ENCODE measurements at regions not wholly inside any gene's neighbourhood (a gene's known extent, or its start where the extent isn't known, plus 50 kb on each side); places are given as distances from the start of the nearest gene placed in this dataset.
"Not testable (repeated sequence)": the region's sequence is repeated elsewhere in the genome, so short reads cannot be mapped to it uniquely, and the experiment has no call there.

DNA sequence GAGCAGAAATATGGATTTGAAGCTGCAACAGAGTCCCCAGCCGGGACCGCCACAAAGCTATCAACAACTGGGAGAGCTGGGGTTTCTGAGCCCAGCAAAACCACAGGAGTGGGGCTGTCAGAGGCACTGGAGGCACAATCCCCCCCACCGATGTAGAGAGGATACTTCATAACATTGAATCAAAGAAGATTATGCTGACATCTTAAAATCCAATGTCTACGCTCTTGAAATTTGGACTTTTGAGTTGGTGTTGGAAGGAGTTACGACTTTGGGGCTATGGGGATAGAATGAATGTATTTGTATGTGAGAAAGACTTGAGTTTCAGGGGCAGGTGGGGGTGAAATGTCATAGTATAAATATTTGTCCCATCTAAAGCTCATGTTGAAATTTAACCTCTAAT, 1121.6 kb upstream of the CDH8 start:
- no peak for DNase-seq

DNA sequence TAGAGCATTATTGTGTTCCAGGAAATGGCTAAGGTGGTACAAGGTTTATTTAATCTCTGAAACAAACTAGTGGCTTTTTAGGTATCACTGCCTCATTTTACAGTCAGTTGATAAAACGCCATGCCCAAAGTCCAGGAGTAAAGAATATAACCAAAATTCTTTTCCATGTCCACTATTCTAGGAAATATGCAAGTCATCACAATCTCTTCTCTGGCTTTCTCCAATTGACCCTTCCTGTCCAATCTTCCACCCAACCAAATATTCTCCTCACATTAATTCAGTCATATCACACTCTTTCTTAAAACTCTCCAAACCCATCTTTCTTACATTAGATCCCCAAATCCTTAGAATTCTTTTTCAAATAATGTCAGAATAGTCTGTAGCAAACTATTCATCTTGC, 1110.0 kb upstream of the CDH8 start:
- DNase-seq, result no peak

DNA sequence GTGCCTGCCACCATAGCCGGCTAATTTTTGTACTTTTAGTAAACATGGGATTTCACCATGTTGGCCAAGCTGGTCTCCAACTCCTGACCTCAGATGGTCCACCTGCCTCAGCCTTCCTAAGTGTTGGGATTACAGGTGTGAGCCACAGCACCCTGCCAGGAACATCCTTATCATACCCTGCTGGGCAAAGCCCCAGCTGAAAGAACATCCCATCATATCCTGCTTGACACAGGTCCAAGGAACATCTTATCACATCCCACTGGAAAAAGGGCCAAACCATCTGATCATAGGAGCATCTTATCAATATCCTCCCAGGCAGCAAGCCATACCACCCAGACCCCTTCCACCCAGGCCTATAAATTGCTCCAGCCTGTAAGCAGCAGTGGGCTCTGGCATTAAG, 1109.2 kb upstream of the CDH8 start:
- no peak for DNase-seq

DNA sequence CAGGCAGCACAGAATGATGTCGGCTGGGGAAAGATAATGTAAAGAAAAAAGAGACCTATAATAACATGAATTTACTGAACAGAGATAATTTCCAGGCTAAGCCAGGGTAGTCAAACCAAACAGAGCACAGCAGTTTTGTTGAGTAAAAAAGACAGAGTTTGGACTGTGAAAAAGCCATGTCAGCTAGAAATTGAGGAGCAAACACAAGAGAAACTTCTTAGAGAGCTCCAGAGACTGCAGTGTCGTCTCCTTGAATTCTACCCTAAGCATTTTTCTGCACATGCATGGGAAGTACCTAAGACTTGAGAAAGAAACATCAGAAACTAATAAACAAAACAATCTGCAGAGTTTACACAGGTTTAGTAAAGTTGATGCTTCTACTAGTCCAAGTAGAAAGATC, 1098.8 kb upstream of the CDH8 start:
- DNase-seq, result no peak

DNA sequence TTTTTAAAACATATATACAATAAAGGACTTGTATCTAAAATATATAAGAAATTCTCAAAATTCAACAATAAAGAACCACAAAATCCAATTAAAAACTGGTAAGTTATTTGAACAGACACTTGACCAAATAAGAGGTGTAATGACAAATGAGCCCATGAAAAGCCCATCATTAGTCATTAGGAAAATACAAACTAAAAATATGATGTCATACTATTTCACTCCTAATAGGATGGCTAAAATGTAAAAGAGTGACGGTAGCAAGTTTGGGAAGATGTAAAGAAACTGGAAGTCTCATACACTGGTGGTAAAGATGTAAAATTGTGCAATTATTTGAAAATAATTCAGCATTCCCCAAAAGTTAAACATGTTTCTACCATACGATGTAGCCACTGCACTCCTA, 1095.3 kb upstream of the CDH8 start:
- DNase-seq, result no peak

DNA sequence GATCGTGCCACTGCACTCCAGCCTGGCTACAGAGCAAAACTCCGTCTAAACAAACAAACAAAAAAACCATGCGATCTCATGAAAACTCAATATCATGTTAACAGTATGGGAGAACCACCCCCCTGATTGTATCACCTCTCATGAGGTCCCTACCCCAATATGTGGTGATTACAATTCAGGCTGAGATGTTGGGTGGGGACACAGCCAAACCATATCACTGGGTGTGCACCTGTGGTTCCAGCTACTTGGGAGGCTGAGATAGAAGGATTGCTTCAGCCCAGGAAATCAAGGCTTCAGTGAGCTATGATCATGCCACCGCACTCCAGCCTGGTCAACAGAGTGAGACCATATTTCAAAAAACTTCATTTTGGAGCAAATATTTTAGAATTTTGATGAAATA, 1094.7 kb upstream of the CDH8 start:
- no peak for DNase-seq

DNA sequence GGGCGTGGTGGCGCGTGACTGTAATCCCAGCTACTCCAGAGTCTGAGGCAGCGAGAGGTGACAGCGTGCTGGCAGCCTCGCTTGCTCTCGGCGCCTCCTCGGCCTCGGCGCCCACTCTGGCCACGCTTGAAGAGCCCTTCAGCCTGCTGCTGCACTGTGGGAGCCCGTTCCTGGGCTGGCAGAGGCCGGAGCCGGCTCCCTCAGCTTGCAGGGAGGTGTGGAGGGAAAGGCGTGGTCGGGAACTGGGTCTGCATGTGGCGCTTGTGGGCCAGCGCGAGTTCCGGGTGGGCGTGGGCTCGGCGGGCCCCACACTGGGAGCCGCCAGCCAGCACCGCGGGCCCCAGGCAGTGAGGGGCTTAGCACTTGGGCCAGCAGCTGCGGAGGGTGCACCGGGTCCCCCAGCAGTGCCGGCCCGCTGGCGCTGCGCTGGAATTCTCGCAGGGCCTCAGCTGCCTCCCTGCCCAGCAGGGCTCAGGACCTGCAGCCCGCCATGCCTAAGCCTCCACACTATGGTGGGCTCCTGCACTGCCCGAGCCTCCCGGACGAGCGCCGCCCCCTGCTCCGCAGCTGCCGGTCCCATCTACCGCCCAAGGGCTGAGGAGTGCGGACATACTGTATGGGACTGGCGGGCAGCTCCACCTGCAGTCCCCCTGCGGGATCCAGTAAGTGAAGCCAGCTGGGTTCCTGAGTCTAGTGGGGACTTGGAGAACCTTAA, 1093.3 kb upstream of the CDH8 start:
- no peak for DNase-seq

DNA sequence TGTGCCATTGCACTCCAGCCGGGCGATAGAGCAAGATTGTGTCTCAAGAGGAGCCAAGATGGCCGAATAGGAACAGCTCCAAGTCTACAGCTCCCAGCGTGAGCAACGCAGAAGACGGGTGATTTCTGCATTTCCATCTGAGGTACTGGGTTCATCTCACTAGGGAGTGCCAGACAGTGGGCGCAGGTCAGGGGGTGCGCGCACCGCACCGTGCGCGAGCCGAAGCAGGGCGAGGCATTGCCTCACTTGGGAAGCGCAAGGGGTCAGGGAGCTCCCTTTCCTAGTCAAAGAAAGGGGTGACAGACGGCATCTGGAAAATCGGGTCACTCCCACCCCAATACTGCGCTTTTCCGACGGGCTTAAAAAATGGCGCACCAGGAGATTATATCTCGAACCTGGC, 1083.7 kb upstream of the CDH8 start:
- DNase-seq, result not testable (repeated sequence)

DNA sequence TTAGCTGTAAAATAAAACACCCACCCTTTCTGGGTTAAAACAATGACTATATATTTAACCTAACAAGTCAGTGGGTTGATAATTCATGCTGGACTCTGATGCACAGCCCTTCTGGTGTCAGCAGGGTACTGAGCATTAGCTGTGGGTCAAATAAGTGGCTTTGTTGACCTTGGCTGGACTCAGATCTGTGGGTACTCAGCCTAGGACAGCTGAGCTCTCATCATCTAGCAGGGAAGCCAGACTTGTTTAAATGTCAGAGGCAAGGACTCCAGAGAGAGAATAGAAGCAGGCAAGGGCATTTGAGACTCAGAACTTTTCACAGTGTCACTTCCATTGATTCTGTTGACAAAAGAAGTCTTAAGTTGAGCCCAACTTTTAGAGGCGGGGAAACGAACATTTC, 1063.8 kb upstream of the CDH8 start:
- no peak for DNase-seq

DNA sequence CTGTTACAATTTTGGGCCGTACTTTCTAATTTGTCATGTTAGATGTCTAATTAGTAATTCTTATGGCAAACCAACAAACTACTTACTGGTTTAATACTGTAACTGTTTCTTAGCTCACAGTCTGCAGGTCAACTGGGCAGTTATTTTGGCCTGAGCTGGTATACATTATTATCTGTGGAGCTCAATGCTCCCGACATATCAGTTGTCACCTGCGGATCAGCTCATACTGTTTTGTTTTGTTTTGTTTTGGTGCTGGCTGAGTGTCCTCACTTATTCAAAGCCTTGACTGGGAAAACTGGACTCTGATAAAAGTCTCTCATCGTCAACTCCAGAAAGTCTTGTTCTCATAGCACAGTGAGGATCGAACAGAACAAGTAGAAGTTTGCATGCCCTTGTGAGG, 1060.6 kb upstream of the CDH8 start:
- no peak for DNase-seq

DNA sequence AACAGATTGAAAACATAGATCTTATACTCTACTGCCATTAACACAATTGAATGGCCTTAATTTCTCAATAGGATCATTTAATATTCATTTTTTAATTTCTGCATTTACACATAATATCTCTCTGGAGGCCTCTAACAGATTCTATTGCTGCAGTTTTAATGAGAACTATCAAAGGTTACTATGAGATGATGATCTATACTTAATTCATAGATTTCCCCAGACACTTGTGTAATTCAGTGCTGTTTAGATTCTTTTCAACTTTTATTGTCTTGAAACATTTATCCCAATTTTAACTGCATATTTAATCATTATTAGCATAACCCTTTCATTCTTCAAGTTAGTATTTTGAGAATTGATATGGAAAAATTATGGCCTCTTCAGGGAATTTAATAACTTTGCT, 1056.5 kb upstream of the CDH8 start:
- no peak for DNase-seq

DNA sequence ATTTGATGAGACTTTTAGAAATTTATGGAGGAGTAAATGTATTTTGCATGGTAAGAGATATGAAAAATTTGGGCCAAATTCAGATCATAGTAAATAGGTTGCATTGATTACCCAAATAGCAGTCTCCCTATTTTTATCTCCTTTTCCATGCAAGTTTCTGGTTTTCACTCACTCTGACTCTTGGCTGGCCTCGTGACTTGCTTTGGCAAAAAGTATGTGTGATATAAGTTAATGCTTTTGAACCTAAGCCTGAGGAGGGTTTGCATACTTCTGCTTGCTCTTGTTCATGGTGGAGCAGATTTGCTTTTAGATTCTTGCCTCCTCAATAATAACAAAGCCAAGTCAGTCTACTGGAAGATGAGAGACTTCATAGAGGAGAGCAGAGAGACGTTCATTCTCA, 1045.9 kb upstream of the CDH8 start:
- no peak for DNase-seq

DNA sequence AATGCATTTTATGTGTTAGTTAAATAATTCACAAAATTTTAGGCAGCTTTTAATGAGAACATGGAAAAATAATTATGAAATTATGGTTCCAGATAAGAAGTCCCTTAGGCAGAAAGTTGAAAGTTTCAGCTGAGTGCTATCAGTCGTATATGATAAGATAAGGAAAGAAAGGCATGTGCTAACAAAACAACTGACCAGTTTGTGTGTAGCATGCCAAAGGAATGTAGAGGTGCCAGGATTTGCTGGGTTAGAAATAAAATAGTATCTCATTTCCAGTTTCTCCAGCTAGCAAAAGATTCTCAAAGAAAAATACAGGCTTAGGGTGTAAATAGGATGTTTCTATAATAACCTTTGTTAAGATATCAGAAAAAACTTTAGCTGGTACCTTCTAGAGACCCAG, 1044.5 kb upstream of the CDH8 start:
- no peak for DNase-seq

DNA sequence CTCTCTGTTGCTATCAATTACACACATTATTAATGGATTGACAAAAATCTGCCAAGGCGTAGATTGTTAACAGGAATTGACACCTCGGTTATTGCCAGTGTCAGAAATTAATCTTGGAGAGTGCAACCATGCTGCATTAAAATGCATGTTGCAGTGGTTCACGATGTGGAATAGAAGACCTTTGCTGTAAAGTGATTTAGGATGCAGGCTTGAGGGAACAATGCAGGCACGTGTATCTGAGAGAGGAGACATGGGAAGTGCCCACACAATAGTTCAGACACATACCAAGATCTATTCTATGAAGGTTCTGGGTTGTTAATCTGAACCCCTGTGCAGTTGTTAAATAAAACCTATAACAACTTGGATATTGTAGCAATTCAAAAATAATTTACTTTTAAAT, 1032.8 kb upstream of the CDH8 start:
- DNase-seq, result no peak

DNA sequence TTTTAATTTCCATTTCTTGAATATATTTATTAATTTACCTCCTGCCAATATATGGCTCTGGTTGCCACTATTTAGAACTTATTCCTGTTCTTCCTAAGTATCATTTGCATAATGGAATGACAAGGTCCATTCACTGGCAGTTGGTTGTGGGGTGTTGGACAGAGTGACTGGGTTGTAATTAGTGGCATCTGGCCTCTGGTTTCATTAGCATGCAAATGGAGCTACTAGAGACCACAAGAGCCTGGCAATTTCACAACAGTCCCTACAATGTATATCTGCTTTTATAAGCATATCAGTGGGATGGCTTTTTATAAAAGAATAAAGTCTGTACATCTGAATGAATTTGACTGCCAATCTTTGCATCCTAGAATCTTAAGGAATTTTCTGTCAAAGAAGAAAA, 1030.9 kb upstream of the CDH8 start:
- no peak for DNase-seq

DNA sequence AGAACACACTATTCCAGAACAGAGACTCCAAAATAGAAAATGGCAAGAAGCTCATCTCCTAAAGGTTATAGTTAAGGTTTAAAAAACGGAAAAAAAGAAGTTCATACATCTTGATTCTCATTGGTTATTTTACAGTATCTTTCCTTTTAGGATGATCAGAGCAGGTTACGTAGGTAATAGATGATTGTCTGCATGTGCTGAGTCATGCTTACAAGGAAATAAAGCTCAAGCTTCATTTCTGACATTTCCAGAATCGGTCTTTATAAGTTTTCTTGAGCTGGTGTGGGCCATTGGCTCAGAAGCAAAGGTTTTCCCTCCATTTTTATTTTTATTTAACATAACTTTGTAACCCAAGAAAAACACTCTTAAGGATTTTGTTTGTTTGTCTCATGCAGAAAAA, 1030.3 kb upstream of the CDH8 start:
- DNase-seq, result no peak

DNA sequence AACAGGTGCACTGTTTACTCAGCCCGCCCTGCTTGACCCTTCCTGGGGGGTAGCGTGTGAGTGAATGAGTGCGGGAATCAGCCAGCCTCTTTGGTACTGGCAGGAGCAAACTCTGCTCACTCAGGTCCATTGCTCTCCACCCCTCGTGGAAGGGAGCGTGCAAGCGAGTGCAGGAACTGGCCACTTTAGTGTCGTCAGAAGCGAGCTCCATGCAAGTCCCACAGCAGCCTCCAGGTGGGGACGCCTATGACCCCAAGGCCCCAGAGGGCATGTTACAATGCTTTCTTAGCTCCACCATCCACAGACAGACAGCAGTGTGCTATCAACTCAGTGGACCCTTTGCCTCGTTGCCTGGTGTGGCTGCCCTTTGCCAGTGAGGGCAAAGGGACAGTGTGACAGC, 1025.1 kb upstream of the CDH8 start:
- DNase-seq, result no peak

DNA sequence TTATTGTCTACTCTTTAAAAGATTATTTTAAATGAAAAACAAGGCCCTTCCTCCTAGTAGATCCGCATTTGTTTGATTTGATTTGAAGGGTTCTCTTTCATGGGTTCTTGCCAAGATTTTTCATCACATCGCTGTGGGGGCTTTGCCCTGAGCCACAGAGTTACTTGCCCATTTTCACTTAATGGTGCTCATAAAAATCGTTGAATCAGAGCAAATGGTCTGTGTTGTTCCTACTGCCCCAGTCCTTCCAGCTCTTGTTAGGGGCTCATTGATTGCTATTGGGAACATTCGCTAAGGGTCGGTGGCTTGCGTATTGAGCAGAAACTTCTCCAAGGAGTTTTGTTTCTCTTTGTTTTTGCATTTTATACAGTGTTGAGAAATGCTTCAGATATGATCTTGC, 1023.4 kb upstream of the CDH8 start:
- DNase-seq, result no peak

DNA sequence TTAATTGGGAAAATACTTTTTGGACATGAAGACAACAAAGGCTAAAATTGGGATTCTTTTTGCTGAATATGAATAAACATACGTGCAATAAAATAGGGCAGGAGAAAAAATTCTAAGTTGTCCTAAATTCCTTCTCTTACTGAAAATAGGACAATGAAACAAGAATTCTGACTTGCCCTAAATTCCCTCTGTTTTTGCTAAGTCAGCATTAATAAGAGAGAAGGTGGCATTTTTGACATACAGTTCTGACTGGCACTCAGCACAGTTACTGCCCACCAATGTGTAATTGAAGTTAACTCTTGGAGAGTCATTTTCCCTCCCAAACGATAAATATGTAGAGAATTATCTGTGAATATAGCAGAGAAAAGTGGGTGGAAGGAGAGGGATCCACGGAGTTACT, 1021.1 kb upstream of the CDH8 start:
- no peak for DNase-seq

DNA sequence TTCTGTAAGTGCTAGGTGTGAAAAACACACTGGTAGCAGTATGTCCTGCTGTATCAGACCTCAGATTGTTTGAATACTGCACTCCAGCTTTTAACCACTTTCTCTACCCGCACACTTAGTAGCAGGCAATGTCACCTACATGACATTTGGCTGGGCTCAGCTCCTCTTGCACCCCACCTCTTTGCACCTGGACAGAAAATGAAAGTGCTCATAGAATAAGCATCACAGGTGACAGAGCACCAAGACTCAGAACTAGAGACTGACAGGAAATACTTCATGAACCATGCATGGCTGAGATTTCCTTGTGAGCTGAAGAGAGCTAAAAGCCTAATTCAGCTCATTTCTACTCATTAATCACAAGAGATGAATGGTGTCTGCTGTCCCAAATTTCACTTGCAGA, 1014.2 kb upstream of the CDH8 start:
- DNase-seq, result no peak

DNA sequence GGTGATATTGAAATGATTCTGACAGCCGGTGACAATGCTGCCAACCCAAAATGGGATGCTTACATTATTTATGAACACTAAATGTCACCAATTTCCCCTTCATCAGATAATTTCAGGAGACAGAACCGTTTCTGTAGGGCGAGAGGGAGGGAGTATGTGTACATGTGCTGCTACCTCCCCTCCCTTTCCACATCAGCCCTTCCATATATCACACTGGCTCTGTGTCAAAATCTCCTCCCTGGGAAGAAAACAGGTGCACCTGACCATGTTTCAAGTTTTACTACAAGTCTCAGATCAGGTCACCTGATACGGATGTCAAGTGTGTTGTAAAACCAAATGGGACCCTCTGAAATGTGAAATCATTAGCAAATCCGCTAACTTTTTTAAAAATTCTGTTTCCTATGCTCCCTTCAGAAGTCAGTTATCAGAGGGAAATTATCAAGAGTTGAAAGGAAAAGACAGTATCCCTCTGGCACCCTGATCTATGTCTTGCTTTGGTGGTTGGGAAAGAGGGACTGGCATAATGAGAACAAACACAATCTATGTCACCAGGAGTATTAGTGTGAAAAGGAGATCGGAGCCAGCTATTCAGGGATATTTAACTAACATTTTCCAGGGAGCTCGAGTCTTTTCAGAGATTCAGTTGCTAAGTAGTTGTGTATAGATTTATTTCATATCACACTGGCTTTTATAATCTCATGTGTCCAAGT, 1002.3 kb upstream of the CDH8 start:
- no peak for DNase-seq

DNA sequence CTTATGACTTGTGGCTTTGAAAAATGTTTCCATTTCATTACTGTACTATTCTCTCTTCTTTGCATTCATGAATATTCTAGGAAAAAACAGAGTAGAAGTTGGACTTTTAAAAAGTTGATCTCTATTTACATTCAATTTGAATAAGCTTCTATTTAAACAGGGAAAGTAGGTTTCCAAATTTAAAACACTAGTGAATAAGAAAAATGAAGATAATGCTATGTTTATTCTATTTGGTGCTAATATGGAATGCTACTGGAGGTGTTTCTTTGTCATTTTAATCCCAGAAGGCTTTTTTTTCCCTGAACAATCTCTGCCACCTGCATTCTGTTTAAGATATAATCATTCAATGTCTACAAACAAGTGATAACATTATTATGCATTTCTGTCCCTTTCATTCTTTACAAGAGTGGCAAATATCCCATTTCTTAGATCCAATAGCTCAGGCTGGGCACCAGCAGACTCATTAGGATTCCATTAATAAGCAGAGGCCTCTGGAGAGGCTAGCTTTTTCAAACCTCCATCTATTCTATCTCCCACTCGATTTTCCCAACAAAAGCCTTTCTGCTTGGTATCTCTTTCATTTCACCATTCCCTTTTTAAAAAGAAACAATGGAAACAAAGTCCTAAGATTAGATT, 1001.6 kb upstream of the CDH8 start:
- DNase-seq, result no peak

DNA sequence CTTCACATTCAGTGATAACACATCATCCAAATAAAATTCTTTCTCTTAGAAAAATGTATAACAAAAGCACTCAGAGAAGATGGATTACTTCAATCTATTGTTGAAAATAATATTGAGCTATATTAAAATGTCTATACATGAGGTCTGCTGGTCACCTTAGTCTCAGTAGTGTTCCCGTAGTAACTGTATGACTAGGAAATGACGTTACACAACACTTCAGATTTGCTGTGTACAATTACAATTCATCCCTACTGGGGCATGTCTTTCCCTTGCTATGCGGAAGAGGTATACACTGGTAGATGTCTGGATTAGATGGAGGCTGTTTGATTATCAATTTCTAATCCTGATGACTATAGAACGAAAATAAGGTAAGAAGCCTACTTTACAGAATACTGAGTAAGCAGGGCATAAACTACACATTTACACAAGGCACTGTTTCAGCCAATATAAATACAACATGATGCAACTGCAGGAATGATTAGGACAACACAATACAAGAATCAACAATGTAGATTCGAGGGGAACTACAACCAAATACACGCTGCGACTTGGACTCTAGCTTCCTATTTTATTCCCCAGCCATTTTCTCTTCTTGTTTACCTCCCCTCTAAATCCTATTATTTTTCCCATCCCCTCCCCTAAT, 982.5 kb upstream of the CDH8 start:
- DNase-seq, result no peak

DNA sequence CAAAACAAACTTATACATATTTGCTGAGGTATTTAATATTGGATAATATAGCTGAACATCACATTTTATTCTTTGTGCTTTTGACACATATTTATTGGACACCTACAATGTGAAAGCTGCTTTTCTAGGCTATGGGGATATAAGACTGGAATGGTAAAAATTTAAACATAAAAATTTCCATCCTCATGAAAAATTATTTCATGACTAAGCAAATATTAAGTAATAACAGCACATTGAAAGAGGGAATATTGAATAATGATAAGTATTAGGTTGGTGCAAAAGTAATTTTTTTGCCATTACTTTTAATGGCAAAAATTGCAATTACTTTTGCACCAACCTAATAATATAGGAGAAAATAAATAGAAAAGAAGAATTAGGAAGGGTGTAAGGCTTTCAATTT, 972.5 kb upstream of the CDH8 start:
- DNase-seq, result no peak

Data from 8988T (cell line).